ENCODE measurements at regions not wholly inside any gene's neighbourhood (a gene's known extent, or its start where the extent isn't known, plus 50 kb on each side); places are given as distances from the start of the nearest gene placed in this dataset.

GRCh38 chrX:5236096-5236495 lies 992.6 kb downstream of the NLGN4X start:
- H3K27ac Mint-ChIP-seq = no peak overlapping the region
- no peaks in the 10 kb centered on the region for H3K36me3 Mint-ChIP-seq
- no peak overlapping the region for H3K4me3 Mint-ChIP-seq
- H3K9me3 Mint-ChIP-seq = peaks cover 3% of the 10 kb centered on the region
- no peak for DNase-seq
- H3K27me3 Mint-ChIP-seq = no peaks in the 10 kb centered on the region
- H3K4me1 Mint-ChIP-seq = no peaks in the 10 kb centered on the region

DNA sequence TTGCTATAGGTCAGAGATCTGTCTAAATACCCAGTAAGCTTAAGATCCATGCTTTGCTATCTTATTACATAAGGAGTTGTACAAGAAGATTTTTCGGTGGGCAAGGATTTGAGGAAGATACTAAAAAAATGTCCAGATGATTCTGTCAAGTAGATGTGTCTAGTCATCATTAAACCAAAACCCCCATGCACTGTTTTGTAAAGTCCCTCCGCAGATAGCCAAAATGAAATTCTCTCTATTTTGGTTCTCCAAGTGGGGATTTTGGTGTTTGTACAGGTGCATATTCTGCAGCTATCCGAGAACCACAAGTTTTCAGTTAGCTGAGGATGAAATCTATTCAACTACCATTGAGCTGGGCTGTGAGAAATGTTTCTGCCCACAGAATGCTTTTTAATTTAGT lies 994.8 kb downstream of the NLGN4X start:
- peaks cover 3% of the 10 kb centered on the region for H3K9me3 Mint-ChIP-seq
- H3K27ac Mint-ChIP-seq = no peak overlapping the region
- DNase-seq = no peak
- no peaks in the 10 kb centered on the region for H3K27me3 Mint-ChIP-seq
- no peaks in the 10 kb centered on the region for H3K36me3 Mint-ChIP-seq
- H3K4me1 Mint-ChIP-seq = no peaks in the 10 kb centered on the region
- no peak overlapping the region for H3K4me3 Mint-ChIP-seq

DNA sequence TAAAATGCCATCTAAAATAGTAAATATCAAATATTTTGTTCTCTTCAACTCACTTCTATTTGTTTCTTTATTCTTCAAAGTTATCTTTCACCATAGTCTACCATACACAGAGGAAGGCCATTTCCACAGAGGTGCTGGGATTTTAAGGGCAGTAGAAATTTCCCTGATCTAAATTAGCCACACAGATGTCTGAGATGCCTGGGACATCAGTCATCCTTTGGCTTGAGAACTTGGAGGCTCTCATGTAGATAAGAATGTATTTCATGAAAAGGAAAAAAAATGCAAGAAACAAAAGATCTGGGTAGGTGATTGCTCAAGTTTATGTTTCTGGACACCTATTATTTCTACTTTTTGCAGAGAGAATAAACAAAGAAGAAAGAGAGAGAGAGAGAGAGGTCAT lies 1008.2 kb downstream of the NLGN4X start:
- H3K36me3 Mint-ChIP-seq = no peaks in the 10 kb centered on the region
- H3K9me3 Mint-ChIP-seq = peaks cover 8% of the 10 kb centered on the region

GRCh38 chrX:5194806-5195205 lies 1033.9 kb downstream of the NLGN4X start:
- Mint-ChIP-seq H3K9me3 (no peaks in the 10 kb centered on the region), H3K27ac (no peak overlapping the region), H3K27me3 (no peaks in the 10 kb centered on the region), H3K4me3 (no peak overlapping the region), H3K36me3 (no peaks in the 10 kb centered on the region), H3K4me1 (no peaks in the 10 kb centered on the region)
- no peak for DNase-seq

More for the DNA sequence above, 1008.2 kb downstream of the NLGN4X start:
- DNase-seq = no peak
- Mint-ChIP-seq H3K27ac (no peak overlapping the region), H3K4me1 (no peaks in the 10 kb centered on the region), H3K4me3 (no peak overlapping the region), H3K27me3 (no peaks in the 10 kb centered on the region)

- H3K27me3 Mint-ChIP-seq = no peaks in the 10 kb centered on the region
- no peak for DNase-seq
- H3K4me3 Mint-ChIP-seq = no peak overlapping the region
- H3K9me3 Mint-ChIP-seq = no peaks in the 10 kb centered on the region
- H3K36me3 Mint-ChIP-seq = no peaks in the 10 kb centered on the region
- H3K4me1 Mint-ChIP-seq = no peaks in the 10 kb centered on the region
- no peak overlapping the region for H3K27ac Mint-ChIP-seq
Observed at GRCh38 chrX:5180135-5180741, 1048.4 kb downstream of the NLGN4X start.

DNA sequence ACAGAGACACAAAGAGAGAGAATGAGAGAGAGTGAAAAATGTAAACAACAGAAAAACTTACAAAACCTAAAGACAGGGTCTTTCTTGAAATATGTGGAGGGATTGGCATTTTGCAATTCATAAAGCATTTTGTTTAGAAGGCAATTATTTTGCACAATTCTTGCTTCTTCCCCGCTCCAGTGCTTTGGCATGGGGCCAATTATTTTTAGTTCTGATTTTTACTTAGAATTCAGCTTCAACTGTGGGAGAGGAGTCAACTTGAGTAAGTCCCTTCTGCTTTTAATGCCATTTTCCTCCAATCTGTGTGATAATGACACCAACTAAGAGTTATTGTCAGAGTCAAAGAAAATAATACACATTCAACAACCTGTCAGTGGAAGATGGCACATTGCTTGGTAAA lies 1051.9 kb downstream of the NLGN4X start:
- Mint-ChIP-seq H3K36me3 (no peaks in the 10 kb centered on the region), H3K4me1 (no peaks in the 10 kb centered on the region), H3K27ac (no peak overlapping the region), H3K27me3 (no peaks in the 10 kb centered on the region), H3K9me3 (no peaks in the 10 kb centered on the region), H3K4me3 (no peak overlapping the region)
- DNase-seq = no peak

DNA sequence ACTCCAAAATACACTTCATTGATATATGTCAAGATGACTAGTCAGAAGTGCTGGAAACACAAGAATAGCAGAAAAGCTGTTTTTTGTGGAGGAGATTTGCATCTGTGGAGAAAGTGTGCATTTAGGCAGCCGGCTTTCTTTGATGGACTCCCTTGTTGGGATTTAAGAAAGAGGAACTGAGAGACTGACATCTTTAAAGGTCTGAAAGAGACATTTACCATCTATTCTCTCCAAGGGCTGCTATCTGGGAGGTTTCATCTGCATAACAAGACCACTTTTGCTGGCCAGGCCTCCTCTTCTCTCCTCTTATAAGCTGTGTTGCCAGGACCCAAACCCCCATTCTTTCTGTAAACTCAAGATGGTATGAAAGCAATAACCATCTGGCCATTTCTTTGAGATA lies 1065.0 kb downstream of the NLGN4X start:
- H3K9me3 Mint-ChIP-seq = no peaks in the 10 kb centered on the region
- no peak for DNase-seq
- no peak overlapping the region for H3K27ac Mint-ChIP-seq
- no peaks in the 10 kb centered on the region for H3K27me3 Mint-ChIP-seq
- H3K36me3 Mint-ChIP-seq = no peaks in the 10 kb centered on the region
- no peaks in the 10 kb centered on the region for H3K4me1 Mint-ChIP-seq
- no peak overlapping the region for H3K4me3 Mint-ChIP-seq

GRCh38 chrX:5155301-5155700 lies 1073.4 kb downstream of the NLGN4X start:
- Mint-ChIP-seq H3K27me3 (no peaks in the 10 kb centered on the region), H3K4me3 (no peak overlapping the region), H3K27ac (no peak overlapping the region), H3K4me1 (no peaks in the 10 kb centered on the region), H3K9me3 (no peaks in the 10 kb centered on the region), H3K36me3 (no peaks in the 10 kb centered on the region)
- DNase-seq = no peak

DNA sequence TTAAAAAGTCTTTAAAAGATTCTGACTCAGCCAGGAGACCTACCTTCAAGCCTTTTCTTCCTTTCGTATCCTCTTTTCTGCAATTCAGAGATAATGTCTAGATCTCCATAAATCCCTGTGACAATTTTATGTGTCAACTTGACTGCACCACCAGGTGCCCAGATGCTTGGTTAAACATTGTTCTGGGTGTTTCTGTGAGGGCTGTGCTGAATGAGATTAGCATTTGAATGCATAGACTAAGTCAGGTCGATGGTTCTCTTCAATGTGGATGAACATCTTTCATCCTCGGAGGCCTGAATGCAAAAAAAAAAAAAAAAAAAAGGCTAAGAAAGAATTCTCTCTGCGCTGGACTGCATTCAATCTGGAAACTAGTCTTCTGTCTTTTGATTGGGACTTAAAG lies 1082.7 kb downstream of the NLGN4X start:
- Mint-ChIP-seq H3K9me3 (no peaks in the 10 kb centered on the region), H3K4me3 (no peak overlapping the region), H3K27me3 (no peaks in the 10 kb centered on the region), H3K27ac (no peak overlapping the region), H3K4me1 (no peaks in the 10 kb centered on the region), H3K36me3 (no peaks in the 10 kb centered on the region)
- DNase-seq = no peak

GRCh38 chrX:5142644-5143043 lies 1086.0 kb downstream of the NLGN4X start:
- Mint-ChIP-seq H3K4me1 (no peaks in the 10 kb centered on the region), H3K27me3 (no peaks in the 10 kb centered on the region), H3K9me3 (no peaks in the 10 kb centered on the region), H3K27ac (no peak overlapping the region), H3K36me3 (no peaks in the 10 kb centered on the region), H3K4me3 (no peak overlapping the region)
- no peak for DNase-seq

- no peaks in the 10 kb centered on the region for H3K4me1 Mint-ChIP-seq
- no peak overlapping the region for H3K4me3 Mint-ChIP-seq
- H3K9me3 Mint-ChIP-seq = no peaks in the 10 kb centered on the region
- H3K36me3 Mint-ChIP-seq = no peaks in the 10 kb centered on the region
- no peaks in the 10 kb centered on the region for H3K27me3 Mint-ChIP-seq
- no peak for DNase-seq
- H3K27ac Mint-ChIP-seq = no peak overlapping the region
Observed at GRCh38 chrX:5122181-5122678, 1106.4 kb downstream of the NLGN4X start.

GRCh38 chrX:5117816-5118215 lies 1110.9 kb downstream of the NLGN4X start:
- no peak for DNase-seq
- Mint-ChIP-seq H3K27ac (no peak overlapping the region), H3K9me3 (no peaks in the 10 kb centered on the region), H3K27me3 (no peaks in the 10 kb centered on the region), H3K36me3 (no peaks in the 10 kb centered on the region), H3K4me3 (no peak overlapping the region), H3K4me1 (no peaks in the 10 kb centered on the region)

- no peak for DNase-seq
Observed at GRCh38 chrX:5113128-5113527, 1115.5 kb downstream of the NLGN4X start.

GRCh38 chrX:5100004-5100403 lies 1128.7 kb downstream of the NLGN4X start:
- H3K9me3 Mint-ChIP-seq = no peaks in the 10 kb centered on the region
- no peak overlapping the region for H3K4me3 Mint-ChIP-seq
- no peaks in the 10 kb centered on the region for H3K4me1 Mint-ChIP-seq
- H3K27ac Mint-ChIP-seq = no peak overlapping the region
- no peaks in the 10 kb centered on the region for H3K27me3 Mint-ChIP-seq
- no peaks in the 10 kb centered on the region for H3K36me3 Mint-ChIP-seq
- DNase-seq = no peak

More at GRCh38 chrX:5113128-5113527, 1115.5 kb downstream of the NLGN4X start:
- no peaks in the 10 kb centered on the region for H3K27me3 Mint-ChIP-seq
- H3K4me1 Mint-ChIP-seq = no peaks in the 10 kb centered on the region
- no peaks in the 10 kb centered on the region for H3K36me3 Mint-ChIP-seq
- H3K9me3 Mint-ChIP-seq = no peaks in the 10 kb centered on the region
- H3K27ac Mint-ChIP-seq = no peak overlapping the region
- no peak overlapping the region for H3K4me3 Mint-ChIP-seq

DNA sequence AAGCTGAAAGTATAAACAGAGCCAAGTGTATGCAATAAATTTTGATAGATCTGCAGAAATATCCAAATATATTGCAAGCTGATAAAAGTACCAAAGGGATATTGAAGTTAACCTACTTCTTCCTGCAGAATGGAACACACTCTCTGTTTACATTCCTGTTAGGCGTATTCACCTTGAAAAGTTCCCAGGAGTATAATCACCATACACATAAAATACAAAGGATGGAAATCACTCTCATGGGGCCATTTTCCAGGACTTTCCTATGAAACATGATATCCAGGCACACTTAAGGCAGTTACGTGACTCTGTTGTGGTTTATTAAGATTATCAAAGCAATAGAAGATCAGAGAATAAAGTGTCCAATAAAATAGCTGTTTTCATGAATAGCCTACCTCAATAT lies 1142.3 kb downstream of the NLGN4X start:
- Mint-ChIP-seq H3K9me3 (no peaks in the 10 kb centered on the region), H3K27ac (no peak overlapping the region), H3K4me3 (no peak overlapping the region), H3K36me3 (no peaks in the 10 kb centered on the region), H3K27me3 (no peaks in the 10 kb centered on the region), H3K4me1 (no peaks in the 10 kb centered on the region)
- no peak for DNase-seq

DNA sequence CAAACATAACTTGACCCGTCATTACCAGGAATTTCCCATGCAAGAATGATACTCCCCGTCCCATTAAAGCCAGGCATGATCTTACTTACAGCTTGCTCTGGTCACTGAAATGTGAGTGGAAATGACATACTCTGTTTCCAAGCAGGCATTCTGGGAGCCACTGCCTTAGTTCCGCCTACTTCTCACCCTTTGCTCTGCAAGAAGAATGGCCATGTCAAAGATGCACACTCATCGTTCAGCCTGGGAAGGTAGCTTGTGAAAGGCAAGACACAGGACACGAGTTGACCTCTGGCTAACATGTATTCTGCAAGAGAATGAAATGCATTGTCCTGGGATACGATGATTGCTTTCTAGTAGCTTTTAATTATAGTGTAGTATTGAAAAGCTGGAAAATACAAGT lies 1144.4 kb downstream of the NLGN4X start:
- no peak for DNase-seq
- Mint-ChIP-seq H3K36me3 (no peaks in the 10 kb centered on the region), H3K4me1 (no peaks in the 10 kb centered on the region), H3K27ac (no peak overlapping the region), H3K27me3 (no peaks in the 10 kb centered on the region), H3K9me3 (no peaks in the 10 kb centered on the region), H3K4me3 (no peak overlapping the region)
